Glutamatergic neuron (in vitro differentiated cells): ENCODE measurements at regions not wholly inside any gene's neighbourhood (a gene's known extent, or its start where the extent isn't known, plus 50 kb on each side); places are given as distances from the start of the nearest gene placed in this dataset.
A peak's percentile ranks its signal among the peaks of the same experiment; 100 is the strongest.

ENCODE experiments used
- DNase-seq: peaks from one replicate; pipeline ENCODE4 v3.0.0; 2022
- H3K27ac Mint-ChIP-seq: one replicate; pipeline ENCODE4 v1.8.0; 2020; ENCODE audit warnings: mild to moderate bottlenecking, mixed read lengths, inconsistent platforms; ENCODE audit not compliant: unreplicated experiment
- H3K27me3 Mint-ChIP-seq: one replicate; pipeline ENCODE4 v1.8.0; 2020; ENCODE audit warnings: mild to moderate bottlenecking, moderate library complexity, mixed read lengths, inconsistent platforms; ENCODE audit not compliant: unreplicated experiment
- H3K36me3 Mint-ChIP-seq: one replicate; pipeline ENCODE4 v1.8.0; 2020; ENCODE audit warnings: mild to moderate bottlenecking, mixed read lengths, inconsistent platforms; ENCODE audit not compliant: unreplicated experiment
- H3K4me1 Mint-ChIP-seq: one replicate; pipeline ENCODE4 v1.8.0; 2020; ENCODE audit warnings: mild to moderate bottlenecking, low read depth, mixed read lengths, inconsistent platforms; ENCODE audit not compliant: unreplicated experiment
- H3K4me3 Mint-ChIP-seq: one replicate; pipeline ENCODE4 v1.8.0; 2020; ENCODE audit warnings: mild to moderate bottlenecking, mixed read lengths, inconsistent platforms; ENCODE audit not compliant: unreplicated experiment
- H3K9me3 Mint-ChIP-seq: one replicate; pipeline ENCODE4 v1.8.0; 2020; ENCODE audit warnings: mild to moderate bottlenecking, moderate library complexity, mixed read lengths, inconsistent platforms; ENCODE audit not compliant: unreplicated experiment
- TF ChIP-seq, protein P1 (sequence below): fragments of 200-600 bp; sonication (generic); IDR thresholded peaks from one replicate; pipeline ENCODE4 v1.5.0; 2021; ENCODE audit not compliant: partially characterized antibody, unreplicated experiment

DNA sequence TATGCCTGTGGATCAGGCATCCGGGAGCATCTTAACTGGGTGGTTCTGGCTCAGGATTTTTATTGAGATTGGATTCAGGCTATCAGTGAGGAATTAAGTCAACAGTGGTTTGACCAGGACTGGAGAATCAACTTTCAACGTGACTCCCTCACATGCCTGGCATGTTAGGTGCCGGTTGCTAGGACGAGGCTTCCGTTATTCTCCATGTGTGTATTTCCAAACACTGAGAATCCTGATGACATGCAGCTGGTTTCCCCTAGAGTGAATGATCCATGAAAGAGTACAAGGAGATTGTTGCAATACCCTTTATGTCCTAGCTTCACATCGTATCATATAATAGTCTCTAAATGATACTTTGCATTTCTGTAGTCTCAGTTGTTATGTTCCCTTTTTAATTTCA is 529.2 kb downstream of the ANXA1 start:
- no peak overlapping the region for H3K4me3 Mint-ChIP-seq
- no peaks in the 10 kb centered on the region for H3K9me3 Mint-ChIP-seq
- H3K36me3 Mint-ChIP-seq, result no peaks in the 10 kb centered on the region
- no peak overlapping the region for H3K27ac Mint-ChIP-seq
- TF ChIP-seq, protein P1, sequence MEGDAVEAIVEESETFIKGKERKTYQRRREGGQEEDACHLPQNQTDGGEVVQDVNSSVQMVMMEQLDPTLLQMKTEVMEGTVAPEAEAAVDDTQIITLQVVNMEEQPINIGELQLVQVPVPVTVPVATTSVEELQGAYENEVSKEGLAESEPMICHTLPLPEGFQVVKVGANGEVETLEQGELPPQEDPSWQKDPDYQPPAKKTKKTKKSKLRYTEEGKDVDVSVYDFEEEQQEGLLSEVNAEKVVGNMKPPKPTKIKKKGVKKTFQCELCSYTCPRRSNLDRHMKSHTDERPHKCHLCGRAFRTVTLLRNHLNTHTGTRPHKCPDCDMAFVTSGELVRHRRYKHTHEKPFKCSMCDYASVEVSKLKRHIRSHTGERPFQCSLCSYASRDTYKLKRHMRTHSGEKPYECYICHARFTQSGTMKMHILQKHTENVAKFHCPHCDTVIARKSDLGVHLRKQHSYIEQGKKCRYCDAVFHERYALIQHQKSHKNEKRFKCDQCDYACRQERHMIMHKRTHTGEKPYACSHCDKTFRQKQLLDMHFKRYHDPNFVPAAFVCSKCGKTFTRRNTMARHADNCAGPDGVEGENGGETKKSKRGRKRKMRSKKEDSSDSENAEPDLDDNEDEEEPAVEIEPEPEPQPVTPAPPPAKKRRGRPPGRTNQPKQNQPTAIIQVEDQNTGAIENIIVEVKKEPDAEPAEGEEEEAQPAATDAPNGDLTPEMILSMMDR, result no peak
- no peak for DNase-seq
- peaks cover 2% of the 10 kb centered on the region for H3K27me3 Mint-ChIP-seq
- H3K4me1 Mint-ChIP-seq, result no peaks in the 10 kb centered on the region

DNA sequence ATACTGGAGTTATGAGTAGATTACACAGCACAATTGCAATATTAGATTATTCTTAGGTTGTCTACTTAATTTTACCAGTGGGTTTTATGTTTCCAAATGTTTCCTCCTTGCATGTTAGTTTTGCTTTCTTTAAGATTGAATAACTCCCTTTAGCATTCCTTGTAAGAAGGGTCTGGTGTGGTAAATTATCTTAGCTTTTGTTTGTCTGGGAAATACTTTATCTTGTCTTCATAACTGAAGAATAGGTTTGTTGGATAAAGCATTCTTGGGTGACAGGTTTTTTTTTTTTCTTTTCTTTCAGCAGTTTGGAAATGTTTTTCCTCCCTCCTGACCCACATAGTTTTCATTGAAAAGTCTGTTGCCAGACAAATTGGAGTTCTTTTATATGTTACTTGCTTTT is 531.1 kb downstream of the ANXA1 start:
- DNase-seq, result no peak
- H3K27ac Mint-ChIP-seq, result no peak overlapping the region
- TF ChIP-seq, protein P1, result no peak

DNA sequence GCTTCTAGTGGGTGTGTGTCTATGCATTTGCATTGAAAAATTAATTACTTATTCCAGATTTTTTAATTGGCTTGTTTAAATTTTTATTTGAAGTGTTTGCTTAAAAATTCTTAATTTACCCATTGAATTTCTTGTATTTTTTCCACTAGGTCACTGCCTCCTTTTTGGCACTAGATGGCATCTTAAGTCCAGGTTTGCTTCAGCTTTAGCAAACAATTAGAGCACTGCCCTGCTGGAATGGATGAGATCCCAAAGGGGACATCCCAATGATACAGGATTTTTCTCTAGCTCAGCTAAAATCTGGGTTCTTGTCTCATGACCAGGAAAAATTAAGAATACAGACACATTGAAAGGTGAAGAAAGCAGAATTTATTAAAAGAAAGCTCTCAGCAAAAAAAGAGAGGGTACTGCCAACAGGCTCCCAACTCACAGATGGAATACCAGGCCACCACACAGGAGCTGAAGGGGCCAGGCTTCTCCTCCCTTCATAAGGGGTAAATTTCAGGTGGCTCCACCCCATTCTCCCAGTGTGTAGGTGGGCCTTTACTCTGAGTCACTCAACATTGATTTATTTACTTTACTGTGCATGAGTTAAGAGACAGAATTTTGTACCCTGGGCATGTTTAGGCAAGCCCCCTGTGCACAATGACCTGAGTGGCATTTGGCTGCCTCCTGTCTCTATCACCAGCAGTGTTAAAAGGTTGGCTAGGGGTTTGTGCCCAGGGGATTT is 532.4 kb downstream of the ANXA1 start:
- H3K27ac Mint-ChIP-seq, result no peak overlapping the region
- TF ChIP-seq, protein P1, result peak; percentile 62
- DNase-seq, result no peak
- peaks cover 2% of the 10 kb centered on the region for H3K27me3 Mint-ChIP-seq
- H3K36me3 Mint-ChIP-seq, result no peaks in the 10 kb centered on the region
- no peak overlapping the region for H3K4me3 Mint-ChIP-seq
- no peaks in the 10 kb centered on the region for H3K4me1 Mint-ChIP-seq
- H3K9me3 Mint-ChIP-seq, result no peaks in the 10 kb centered on the region

More for the DNA sequence above, 531.1 kb downstream of the ANXA1 start:
- H3K36me3 Mint-ChIP-seq, result no peaks in the 10 kb centered on the region
- H3K27me3 Mint-ChIP-seq, result peaks cover 2% of the 10 kb centered on the region
- no peaks in the 10 kb centered on the region for H3K4me1 Mint-ChIP-seq
- H3K9me3 Mint-ChIP-seq, result no peaks in the 10 kb centered on the region
- no peak overlapping the region for H3K4me3 Mint-ChIP-seq

DNA sequence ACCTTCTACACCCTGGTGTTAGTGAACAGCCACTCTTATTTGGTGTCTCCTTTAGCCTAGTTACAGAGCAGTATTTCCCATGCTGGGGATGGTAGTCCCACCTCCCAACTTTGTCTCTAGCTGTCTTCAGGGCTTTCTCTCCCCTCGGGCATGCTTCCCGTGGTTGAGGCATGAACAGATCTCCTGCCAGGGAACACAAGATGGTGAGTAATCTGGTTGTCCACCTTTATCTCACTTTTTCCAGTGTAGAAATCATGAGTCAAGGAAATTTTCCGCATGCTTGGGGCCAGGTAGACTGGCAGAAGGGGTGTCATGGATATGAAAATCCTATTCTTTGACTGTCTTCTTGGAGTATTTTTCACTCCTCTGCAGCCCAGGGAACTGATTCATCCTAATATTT is 532.9 kb downstream of the ANXA1 start:
- Mint-ChIP-seq H3K36me3 (no peaks in the 10 kb centered on the region), H3K27me3 (peaks cover 2% of the 10 kb centered on the region), H3K27ac (no peak overlapping the region), H3K4me1 (no peaks in the 10 kb centered on the region), H3K4me3 (no peak overlapping the region), H3K9me3 (no peaks in the 10 kb centered on the region)
- TF ChIP-seq, protein P1, result no peak
- no peak for DNase-seq

DNA sequence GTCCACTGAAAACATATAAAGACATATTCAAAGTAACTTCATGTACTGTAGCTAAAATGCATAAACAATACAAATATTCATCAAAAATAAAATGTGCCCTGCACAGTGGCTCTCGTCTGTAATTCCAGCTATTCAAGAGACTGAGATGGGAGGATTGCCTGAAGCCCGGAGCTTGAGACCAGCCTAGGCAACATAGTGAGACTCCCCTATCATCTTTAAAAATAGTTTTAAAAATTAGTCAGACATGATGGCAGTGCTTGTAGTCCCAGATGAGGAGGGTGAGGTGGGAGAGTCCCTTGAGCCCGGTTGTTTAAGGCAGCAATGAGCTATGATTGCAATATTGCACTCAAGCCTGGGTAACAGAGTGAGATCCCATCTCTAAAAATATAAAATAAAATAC is 534.1 kb downstream of the ANXA1 start:
- Mint-ChIP-seq H3K27me3 (peaks cover 2% of the 10 kb centered on the region), H3K36me3 (no peaks in the 10 kb centered on the region), H3K27ac (no peak overlapping the region), H3K4me3 (no peak overlapping the region), H3K9me3 (no peaks in the 10 kb centered on the region), H3K4me1 (no peaks in the 10 kb centered on the region)
- TF ChIP-seq, protein P1, result no peak
- no peak for DNase-seq
